Ascending aorta (tissue), 2 donors: ENCODE measurements at regions not wholly inside any gene's neighbourhood (a gene's known extent, or its start where the extent isn't known, plus 50 kb on each side); places are given as distances from the start of the nearest gene placed in this dataset.
A peak's percentile ranks its signal among the peaks of the same experiment; 100 is the strongest.
"Not testable (repeated sequence)": the region's sequence is repeated elsewhere in the genome, so short reads cannot be mapped to it uniquely, and the experiment has no call there.

Source experiments
- DNase-seq, 2 donors: peaks; one replicate each; pipeline ENCODE4 v3.0.0-alpha.2; 2019; ENCODE audit warnings: low spot score in 2 of 2
- H3K27ac ChIP-seq, 2 donors: fragments of 200-600 bp; sonication (generic); one replicate each; pipeline ENCODE4 v1.5.1; 2016 to 2017; ENCODE audit warnings: mild to moderate bottlenecking in 1 of 2
- H3K27me3 ChIP-seq: fragments of 200-600 bp; sonication (generic); one replicate; pipeline ENCODE4 v1.5.1; 2017
- H3K36me3 ChIP-seq, 2 donors: fragments of 200-600 bp; sonication (generic); one replicate each; pipeline ENCODE4 v1.5.1; 2016
- H3K4me1 ChIP-seq, 2 donors: fragments of 200-600 bp; sonication (generic); one replicate each; pipeline ENCODE4 v1.5.1; 2016 to 2017; ENCODE audit warnings: mild to moderate bottlenecking in 1 of 2
- H3K4me3 ChIP-seq, 2 donors: fragments of 200-600 bp; sonication (generic); one replicate each; pipeline ENCODE4 v1.5.1; 2016 to 2017; ENCODE audit warnings: mild to moderate bottlenecking in 1 of 2
- H3K9me3 ChIP-seq, 2 donors: fragments of 200-600 bp; sonication (generic); one replicate each; pipeline ENCODE4 v1.5.1; 2016
- intact Hi-C: fragments of 100-400 bp; cut with DNase I; formaldehyde crosslinking; loops from one replicate; pipeline ENCODE4 v1.15.1; 2023
- TF ChIP-seq, protein P1 (sequence below), 3 experiments: fragments of 200-600 bp in 2 of 3; fragments of 450-650 bp in 1 of 3; sonication (generic) in 2 of 3; IDR thresholded peaks; one replicate each; pipeline ENCODE4 v1.5.1; 2016 to 2019; ENCODE audit warnings: antibody characterized with exemption in 3 of 3, mild to moderate bottlenecking in 1 of 3, moderate library complexity in 1 of 3

DNA sequence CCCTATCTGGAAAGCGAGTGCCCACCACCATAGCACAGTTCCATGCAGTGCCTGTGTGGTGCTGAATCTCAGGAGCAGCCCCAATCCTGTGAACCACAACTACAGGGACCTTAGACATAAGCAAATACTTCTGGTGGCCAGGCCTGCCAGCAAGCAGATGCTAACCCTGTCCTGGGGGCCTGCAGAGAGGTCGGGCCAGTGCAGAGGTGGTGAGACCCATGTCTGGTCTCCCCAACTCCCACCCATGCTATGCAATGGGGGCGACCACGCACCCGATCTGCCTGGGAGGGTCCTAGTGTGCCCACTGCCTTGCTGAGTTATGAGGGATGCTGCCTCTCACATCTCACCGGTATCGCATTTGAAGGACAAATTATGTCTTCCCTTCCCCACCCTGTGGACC is 151.6 kb upstream of the ZNF337 start:
- peaks cover 0 to 5% of the 10 kb centered on the region in 2 donors for H3K4me1 ChIP-seq
- intact Hi-C loops, result no loop called here
- no peaks in the 10 kb centered on the region for H3K9me3 ChIP-seq
- no peak overlapping the region for H3K4me3 ChIP-seq
- H3K36me3 ChIP-seq, result no peaks in the 10 kb centered on the region
- H3K27me3 ChIP-seq, result no peaks in the 10 kb centered on the region
- TF ChIP-seq, protein P1, sequence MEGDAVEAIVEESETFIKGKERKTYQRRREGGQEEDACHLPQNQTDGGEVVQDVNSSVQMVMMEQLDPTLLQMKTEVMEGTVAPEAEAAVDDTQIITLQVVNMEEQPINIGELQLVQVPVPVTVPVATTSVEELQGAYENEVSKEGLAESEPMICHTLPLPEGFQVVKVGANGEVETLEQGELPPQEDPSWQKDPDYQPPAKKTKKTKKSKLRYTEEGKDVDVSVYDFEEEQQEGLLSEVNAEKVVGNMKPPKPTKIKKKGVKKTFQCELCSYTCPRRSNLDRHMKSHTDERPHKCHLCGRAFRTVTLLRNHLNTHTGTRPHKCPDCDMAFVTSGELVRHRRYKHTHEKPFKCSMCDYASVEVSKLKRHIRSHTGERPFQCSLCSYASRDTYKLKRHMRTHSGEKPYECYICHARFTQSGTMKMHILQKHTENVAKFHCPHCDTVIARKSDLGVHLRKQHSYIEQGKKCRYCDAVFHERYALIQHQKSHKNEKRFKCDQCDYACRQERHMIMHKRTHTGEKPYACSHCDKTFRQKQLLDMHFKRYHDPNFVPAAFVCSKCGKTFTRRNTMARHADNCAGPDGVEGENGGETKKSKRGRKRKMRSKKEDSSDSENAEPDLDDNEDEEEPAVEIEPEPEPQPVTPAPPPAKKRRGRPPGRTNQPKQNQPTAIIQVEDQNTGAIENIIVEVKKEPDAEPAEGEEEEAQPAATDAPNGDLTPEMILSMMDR (IDR thresholded peaks at IDR 0.05), result no peak
- DNase-seq, result peak in 1 of 2 donors; percentile 1
- H3K27ac ChIP-seq, result no peak overlapping the region

DNA sequence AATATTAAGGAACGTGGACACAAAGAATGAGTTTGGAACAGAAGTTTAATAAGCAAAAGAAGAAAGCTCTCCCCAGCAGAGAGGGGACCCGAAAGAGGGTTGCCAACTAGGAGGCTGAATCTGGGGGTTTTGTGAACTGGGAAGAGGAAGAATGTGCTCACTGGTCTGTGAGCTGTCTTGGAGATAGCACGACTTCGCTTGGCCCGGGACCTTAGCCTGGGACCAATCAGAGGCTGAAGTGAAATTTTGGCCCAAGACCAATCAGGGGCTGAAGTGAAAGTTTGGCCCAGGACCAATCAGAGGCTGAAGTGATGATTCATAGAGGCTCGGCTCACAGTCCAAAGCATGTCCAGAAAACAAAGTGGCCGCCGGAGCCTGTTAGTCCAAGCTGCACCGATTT is 148.0 kb upstream of the ZNF337 start:
- H3K4me3 ChIP-seq, H3K4me1 ChIP-seq, H3K27me3 ChIP-seq, intact Hi-C loops, DNase-seq, H3K27ac ChIP-seq, H3K36me3 ChIP-seq, H3K9me3 ChIP-seq: not testable (repeated sequence)

DNA sequence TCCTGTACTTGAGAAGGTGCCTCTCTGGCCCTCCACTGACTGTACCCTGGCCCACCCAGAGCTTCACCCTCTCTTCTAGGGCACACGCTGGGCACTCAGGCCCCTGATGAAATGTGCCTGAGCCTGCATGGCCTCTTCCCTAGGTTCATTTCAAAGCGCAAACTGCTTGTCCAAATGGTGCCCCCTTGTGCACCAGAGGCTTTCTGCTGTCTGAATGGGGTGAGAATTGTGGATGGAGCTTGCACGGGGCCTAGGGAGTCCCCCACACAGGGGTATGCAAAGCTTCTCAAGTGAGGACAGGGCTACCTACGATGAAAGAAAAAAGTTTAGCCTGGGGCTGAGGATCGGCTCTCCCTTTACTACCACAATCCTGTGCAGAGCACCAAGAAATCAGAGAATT is 116.9 kb upstream of the ZNF337 start:
- H3K36me3 ChIP-seq, DNase-seq, H3K4me1 ChIP-seq, H3K9me3 ChIP-seq, H3K27ac ChIP-seq, H3K4me3 ChIP-seq, intact Hi-C loops, H3K27me3 ChIP-seq: not testable (repeated sequence)

DNA sequence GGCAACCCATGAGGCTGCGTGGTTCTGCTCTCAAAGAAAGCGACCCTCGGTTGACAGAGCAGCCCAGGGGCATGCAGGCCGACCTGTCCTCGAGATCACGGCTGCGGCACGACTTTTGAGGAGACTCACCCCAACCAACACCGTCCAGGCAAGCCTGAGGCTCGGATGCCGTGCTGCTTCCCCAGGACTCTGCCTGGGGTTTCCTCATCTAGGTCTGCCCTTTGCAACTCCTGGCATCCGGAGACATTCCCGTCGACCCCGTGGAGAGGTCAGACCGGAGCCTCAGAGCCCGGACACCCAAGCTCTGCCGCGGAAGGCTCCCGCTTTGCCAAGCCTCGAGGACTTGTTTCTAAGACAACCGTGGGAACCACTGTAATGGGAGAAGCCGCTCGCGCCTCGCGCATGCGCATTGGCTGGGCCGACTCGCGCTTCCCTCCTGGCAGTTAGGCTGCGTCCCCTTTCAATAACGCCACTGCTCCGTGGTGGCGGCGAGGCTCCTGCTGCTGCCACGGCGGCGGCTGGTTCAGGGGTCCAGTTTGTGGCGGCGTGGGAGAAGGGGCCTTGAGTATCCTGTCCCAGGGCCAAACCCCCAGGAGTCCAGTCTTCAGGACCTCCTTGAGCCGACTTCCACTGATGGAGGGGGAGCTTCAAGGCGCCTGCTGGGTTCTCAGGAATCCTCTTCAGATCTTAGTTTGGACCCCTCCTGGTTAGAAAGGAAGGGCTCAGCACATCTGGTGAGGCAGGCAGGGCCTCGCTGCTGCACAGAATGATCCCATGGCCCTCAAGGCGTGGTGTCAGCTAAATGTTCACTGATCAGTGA is 101.7 kb upstream of the ZNF337 start:
- H3K9me3 ChIP-seq, H3K36me3 ChIP-seq, DNase-seq, H3K4me1 ChIP-seq, H3K27ac ChIP-seq, H3K4me3 ChIP-seq, intact Hi-C loops, H3K27me3 ChIP-seq: not testable (repeated sequence)

GRCh38 chr20:25797062-25797461 is 100.4 kb upstream of the ZNF337 start:
- H3K4me3 ChIP-seq, H3K36me3 ChIP-seq, DNase-seq, H3K9me3 ChIP-seq, H3K27ac ChIP-seq, H3K4me1 ChIP-seq, H3K27me3 ChIP-seq, intact Hi-C loops: not testable (repeated sequence)

DNA sequence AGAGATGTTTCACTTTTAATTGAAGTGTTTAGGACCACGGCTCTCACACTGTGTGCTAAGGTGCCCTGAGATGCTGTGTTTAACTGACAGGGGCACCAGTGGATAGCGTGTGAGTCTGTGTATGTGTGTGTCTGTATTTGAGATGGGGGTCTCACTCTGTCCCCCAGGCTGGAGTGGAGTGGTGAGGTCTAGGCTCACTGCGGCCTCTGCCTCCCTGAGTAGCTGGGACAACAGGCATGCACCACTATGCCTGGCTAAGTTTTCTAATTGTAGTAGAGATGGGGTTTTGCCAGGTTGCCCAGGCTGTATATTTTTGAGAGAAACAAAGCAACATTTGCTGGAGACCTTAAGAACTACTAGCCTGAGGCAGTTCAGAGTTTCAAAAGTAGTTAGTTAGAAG is 80.6 kb upstream of the ZNF337 start:
- H3K27me3 ChIP-seq, H3K9me3 ChIP-seq, H3K4me3 ChIP-seq, intact Hi-C loops, DNase-seq, H3K4me1 ChIP-seq, H3K27ac ChIP-seq, H3K36me3 ChIP-seq: not testable (repeated sequence)

- H3K9me3 ChIP-seq, H3K4me3 ChIP-seq, DNase-seq, H3K27ac ChIP-seq, H3K27me3 ChIP-seq, H3K36me3 ChIP-seq, intact Hi-C loops, H3K4me1 ChIP-seq: not testable (repeated sequence)
Observed at GRCh38 chr20:25774711-25775110, 78.1 kb upstream of the ZNF337 start.

DNA sequence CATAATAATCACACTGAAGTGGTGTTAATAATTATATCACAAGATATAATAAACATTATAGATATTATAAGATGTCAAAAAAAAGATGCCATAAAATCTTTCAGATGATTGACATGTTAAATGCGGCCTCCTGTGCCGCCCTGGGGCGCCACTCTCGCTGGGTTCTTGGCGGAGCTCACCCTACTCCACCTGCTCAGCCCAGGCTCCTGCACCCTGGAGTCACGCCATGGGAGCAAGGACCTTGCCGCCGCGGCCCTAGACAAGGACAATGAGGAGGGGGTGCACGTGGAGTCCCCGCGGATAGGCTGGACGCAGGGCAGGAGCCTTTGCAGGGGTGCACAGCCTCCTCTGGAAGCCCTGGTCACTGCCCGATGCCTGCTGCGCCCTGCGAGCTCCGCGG is 77.5 kb upstream of the ZNF337 start:
- H3K4me1 ChIP-seq, H3K27me3 ChIP-seq, H3K36me3 ChIP-seq, H3K27ac ChIP-seq, H3K4me3 ChIP-seq, DNase-seq, H3K9me3 ChIP-seq, intact Hi-C loops: not testable (repeated sequence)

- H3K27me3 ChIP-seq, H3K9me3 ChIP-seq, H3K27ac ChIP-seq, intact Hi-C loops, H3K4me1 ChIP-seq, H3K4me3 ChIP-seq, H3K36me3 ChIP-seq: not testable (repeated sequence)
- peak in 1 of 2 donors; percentile 41 for DNase-seq
Observed at GRCh38 chr20:25772437-25772836, 75.8 kb upstream of the ZNF337 start.

DNA sequence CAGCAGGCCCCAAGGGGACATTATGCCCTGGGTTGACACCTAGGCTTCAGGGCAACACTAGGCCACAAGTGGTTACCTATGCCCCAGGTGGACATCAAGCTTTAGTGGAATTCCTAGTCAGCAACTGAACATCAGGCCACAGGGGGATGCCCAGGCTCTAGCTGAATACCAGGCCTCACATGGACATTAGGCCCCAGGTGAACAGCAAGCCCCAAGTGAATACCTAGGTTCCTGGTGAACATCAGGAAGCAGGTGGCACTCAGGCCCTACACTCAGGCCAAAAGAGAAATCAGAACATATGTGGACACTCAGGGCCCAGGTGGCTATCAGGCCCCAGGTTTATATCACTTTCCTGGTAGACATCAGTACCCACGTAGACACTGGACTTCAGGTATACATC is 75.2 kb upstream of the ZNF337 start:
- DNase-seq, intact Hi-C loops, H3K27ac ChIP-seq, H3K4me3 ChIP-seq, H3K27me3 ChIP-seq, H3K36me3 ChIP-seq, H3K9me3 ChIP-seq, H3K4me1 ChIP-seq: not testable (repeated sequence)
